Keratinocyte (primary cell): ENCODE measurements at regions not wholly inside any gene's neighbourhood (a gene's known extent, or its start where the extent isn't known, plus 50 kb on each side); places are given as distances from the start of the nearest gene placed in this dataset.

ENCODE experiments used
- DNase-seq: peaks from one replicate; pipeline ENCODE4 v3.0.0-alpha.2; 2011; ENCODE audit warnings: low read depth, missing footprints, low spot score
- FAIRE-seq: peaks from 2 replicates; lab custom pipeline; 2011; peaks lifted over from hg19 to GRCh38; lab: Jason Lieb, UNC
- H2AFZ ChIP-seq: 2 replicates; pipeline ENCODE4 v1.6.0; 2012; ENCODE audit warnings: low read length, control low read depth, inconsistent platforms; ENCODE audit not compliant: control insufficient read depth
- H3K27ac ChIP-seq: 2 replicates; pipeline ENCODE4 v1.5.1; 2011; ENCODE audit warnings: low read length; ENCODE audit not compliant: control insufficient read depth, insufficient read depth
- H3K27me3 ChIP-seq: 3 replicates; pipeline ENCODE4 v1.6.0; 2011; ENCODE audit warnings: low read length; ENCODE audit not compliant: control insufficient read depth, insufficient read depth; ENCODE audit errors: extremely low read depth
- H3K36me3 ChIP-seq, 2 experiments: 2 replicates in 1 of 2; 3 replicates in 1 of 2; pipeline ENCODE4 v1.5.1; 2011; ENCODE audit warnings: low read length in 2 of 2, mild to moderate bottlenecking in 1 of 2; ENCODE audit not compliant: control insufficient read depth in 2 of 2, insufficient read depth in 2 of 2; ENCODE audit errors: extremely low read depth in 1 of 2
- H3K4me1 ChIP-seq: 3 replicates; pipeline ENCODE4 v1.5.1; 2011; ENCODE audit warnings: low read length; ENCODE audit not compliant: control insufficient read depth, insufficient read depth; ENCODE audit errors: extremely low read depth
- H3K4me2 ChIP-seq: 3 replicates; pipeline ENCODE4 v1.6.0; 2011; ENCODE audit warnings: low read depth, low read length; ENCODE audit not compliant: control insufficient read depth, insufficient read depth; ENCODE audit errors: extremely low read depth
- H3K4me3 ChIP-seq, 3 experiments: fragments of 200-600 bp in 1 of 3; sonication (generic) in 1 of 3; 2 replicates in 2 of 3; 3 replicates in 1 of 3; pipeline ENCODE4 v1.5.1; 2011 to 2016; ENCODE audit warnings: low read length in 3 of 3, mild to moderate bottlenecking in 3 of 3, control low read depth in 2 of 3, inconsistent platforms in 1 of 3, low read depth in 1 of 3, mixed read lengths in 1 of 3, mixed run types in 1 of 3, moderate library complexity in 1 of 3; ENCODE audit not compliant: control insufficient read depth in 2 of 3, insufficient read depth in 2 of 3; ENCODE audit errors: extremely low read depth in 1 of 3
- H3K79me2 ChIP-seq: 2 replicates; pipeline ENCODE4 v1.6.0; 2012; ENCODE audit warnings: low read length; ENCODE audit not compliant: control insufficient read depth, insufficient read depth
- H3K9ac ChIP-seq: 3 replicates; pipeline ENCODE4 v1.6.0; 2011; ENCODE audit warnings: low read length; ENCODE audit not compliant: control insufficient read depth, insufficient read depth; ENCODE audit errors: extremely low read depth
- H3K9me1 ChIP-seq: 3 replicates; pipeline ENCODE4 v1.6.0; 2011; ENCODE audit warnings: low read length; ENCODE audit not compliant: control insufficient read depth, insufficient read depth; ENCODE audit errors: extremely low read depth
- H3K9me3 ChIP-seq: 2 replicates; pipeline ENCODE4 v1.5.1; 2012; ENCODE audit warnings: low read depth, low read length; ENCODE audit not compliant: control insufficient read depth
- H4K20me1 ChIP-seq: 3 replicates; pipeline ENCODE4 v1.6.0; 2011; ENCODE audit warnings: low read length; ENCODE audit not compliant: control insufficient read depth, insufficient read depth; ENCODE audit errors: extremely low read depth
- CTCF ChIP-seq, 3 experiments: IDR thresholded peaks in 1 of 3; conservative IDR thresholded peaks in 1 of 3; optimal IDR thresholded peaks in 1 of 3; 2 replicates in 2 of 3; 3 replicates in 1 of 3; pipeline versions ENCODE3 to v1.5.1; 2011; ENCODE audit warnings: low read length in 3 of 3, mild to moderate bottlenecking in 3 of 3, moderate library complexity in 2 of 3, control low read depth in 1 of 3, inconsistent platforms in 1 of 3; ENCODE audit not compliant: insufficient read depth in 2 of 3; ENCODE audit errors: extremely low read depth in 1 of 3
- EZH2 ChIP-seq: IDR thresholded peaks from one replicate; pipeline ENCODE4 v1.6.1; 2012; ENCODE audit warnings: inconsistent platforms, mild to moderate bottlenecking, low read length, moderate library complexity
- dilution Hi-C: fragments of 300-500 bp; cut with MboI; formaldehyde crosslinking; loops from one replicate; pipeline ENCODE4 v1.7.0; 2020; ENCODE audit warnings: low sequenced_read_pairs; ENCODE audit not compliant: extremely low pct_ligation_motif_present

- Histone ChIP-seq H3K4me2 (no peak overlapping the region), H2AFZ (no peak overlapping the region), H3K9me3 (no peaks in the 10 kb centered on the region), H3K27ac (no peak overlapping the region), H3K9me1 (no peaks in the 10 kb centered on the region), H3K36me3 (no peaks in the 10 kb centered on the region), H3K79me2 (no peaks in the 10 kb centered on the region), H3K27me3 (peaks cover 19% of the 10 kb centered on the region), H3K4me3 (no peak overlapping the region), H3K9ac (no peak overlapping the region), H3K4me1 (no peaks in the 10 kb centered on the region), H4K20me1 (no peaks in the 10 kb centered on the region)
- dilution Hi-C loops: no loop called here
- no peak for FAIRE-seq
- TF ChIP-seq CTCF (optimal IDR thresholded peaks at IDR 0.05 in 1 of 3, IDR thresholded peaks at IDR 0.05 in 1 of 3, conservative IDR thresholded peaks at IDR 0.05 in 1 of 3; ENCODE audit: extremely low read depth in 1 of 3, insufficient read depth in 2 of 3, low read length in 3 of 3): no peak
- TF ChIP-seq EZH2: no peak
- DNase-seq: no peak
Observed at GRCh38 chr5:2001300-2001699, 118.6 kb upstream of the IRX4 start.

- H3K9me1 ChIP-seq: no peaks in the 10 kb centered on the region
- no peaks in the 10 kb centered on the region for H3K9me3 ChIP-seq
- H3K4me2 ChIP-seq: no peak overlapping the region
- dilution Hi-C loops: no loop called here
- no peak overlapping the region for H3K4me3 ChIP-seq
- no peaks in the 10 kb centered on the region for H3K4me1 ChIP-seq
- H3K9ac ChIP-seq: no peak overlapping the region
- H2AFZ ChIP-seq: no peak overlapping the region
- FAIRE-seq: no peak
- DNase-seq: no peak
- H3K79me2 ChIP-seq: no peaks in the 10 kb centered on the region
- no peak for TF ChIP-seq EZH2
- TF ChIP-seq CTCF (optimal IDR thresholded peaks at IDR 0.05 in 1 of 3, IDR thresholded peaks at IDR 0.05 in 1 of 3, conservative IDR thresholded peaks at IDR 0.05 in 1 of 3; ENCODE audit: extremely low read depth in 1 of 3, insufficient read depth in 2 of 3, low read length in 3 of 3): no peak
- no peaks in the 10 kb centered on the region for H4K20me1 ChIP-seq
- H3K27me3 ChIP-seq: peaks cover 19% of the 10 kb centered on the region
- H3K27ac ChIP-seq: no peak overlapping the region
- no peaks in the 10 kb centered on the region for H3K36me3 ChIP-seq
Observed at GRCh38 chr5:2000591-2000990, 117.9 kb upstream of the IRX4 start.
